Nephron progenitor cell (in vitro differentiated cells): ENCODE measurements at regions not wholly inside any gene's neighbourhood (a gene's known extent, or its start where the extent isn't known, plus 50 kb on each side); places are given as distances from the start of the nearest gene placed in this dataset.

ENCODE experiments used
- DNase-seq: peaks from one replicate; pipeline ENCODE4 v3.0.0; 2021
- H3K27ac Mint-ChIP-seq: 2 replicates; pipeline ENCODE4 v1.8.0; 2021; ENCODE audit warnings: mild to moderate bottlenecking, moderate library complexity, mixed read lengths
- H3K27me3 Mint-ChIP-seq: 2 replicates; pipeline ENCODE4 v1.8.0; 2021; ENCODE audit warnings: mild to moderate bottlenecking, low read depth, mixed read lengths; ENCODE audit not compliant: poor library complexity
- H3K36me3 Mint-ChIP-seq: 2 replicates; pipeline ENCODE4 v1.8.0; 2021; ENCODE audit warnings: low read depth, mixed read lengths
- H3K4me1 Mint-ChIP-seq: 2 replicates; pipeline ENCODE4 v1.8.0; 2021; ENCODE audit warnings: mixed read lengths
- H3K4me3 Mint-ChIP-seq: 2 replicates; pipeline ENCODE4 v1.8.0; 2021; ENCODE audit warnings: mild to moderate bottlenecking, moderate library complexity, mixed read lengths
- H3K9me3 Mint-ChIP-seq: 2 replicates; pipeline ENCODE4 v1.8.0; 2021; ENCODE audit warnings: mild to moderate bottlenecking, moderate library complexity, mixed read lengths
- CTCF ChIP-seq: fragments of 200-600 bp; sonication (generic); IDR thresholded peaks from 2 replicates; pipeline ENCODE4 v1.5.0; 2021; ENCODE audit warnings: antibody characterized with exemption

- Mint-ChIP-seq H3K27ac (no peak overlapping the region), H3K27me3 (no peaks in the 10 kb centered on the region), H3K4me3 (no peak overlapping the region), H3K4me1 (peaks cover 11% of the 10 kb centered on the region), H3K9me3 (no peaks in the 10 kb centered on the region), H3K36me3 (no peaks in the 10 kb centered on the region)
- no peak for TF ChIP-seq CTCF
- no peak for DNase-seq
Observed at GRCh38 chr5:5613261-5613990, 190.9 kb downstream of the ICE1 start.

GRCh38 chr5:5612096-5612495, 189.6 kb downstream of the ICE1 start:
- TF ChIP-seq CTCF, result no peak
- Mint-ChIP-seq H3K4me3 (no peak overlapping the region), H3K4me1 (peaks cover 11% of the 10 kb centered on the region), H3K27me3 (no peaks in the 10 kb centered on the region), H3K9me3 (no peaks in the 10 kb centered on the region), H3K36me3 (no peaks in the 10 kb centered on the region), H3K27ac (no peak overlapping the region)
- DNase-seq, result no peak

DNA sequence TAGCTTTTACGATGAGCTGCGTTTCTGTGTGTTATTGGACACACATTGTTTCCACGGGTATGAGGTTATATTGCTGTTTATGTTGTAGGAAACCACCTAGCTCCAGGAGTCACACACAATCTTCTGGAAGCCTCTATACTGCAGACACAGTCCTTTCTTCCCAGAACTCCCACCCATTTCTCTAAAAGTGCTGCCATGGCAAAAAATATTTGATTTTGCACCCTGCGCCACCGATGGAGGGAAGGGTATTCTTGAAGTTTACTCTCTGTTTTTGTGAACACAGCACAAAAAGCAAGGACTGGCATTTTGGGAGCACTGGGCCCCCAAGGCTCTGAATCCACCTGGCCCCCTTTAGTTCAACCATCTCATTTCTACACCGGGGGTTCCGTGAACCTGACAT, 187.5 kb downstream of the ICE1 start:
- H3K9me3 Mint-ChIP-seq, result no peaks in the 10 kb centered on the region
- TF ChIP-seq CTCF, result no peak
- no peaks in the 10 kb centered on the region for H3K36me3 Mint-ChIP-seq
- no peak for DNase-seq
- no peak overlapping the region for H3K27ac Mint-ChIP-seq
- no peaks in the 10 kb centered on the region for H3K27me3 Mint-ChIP-seq
- no peak overlapping the region for H3K4me3 Mint-ChIP-seq
- peaks cover 6% of the 10 kb centered on the region for H3K4me1 Mint-ChIP-seq

GRCh38 chr5:5605170-5605764, 182.8 kb downstream of the ICE1 start:
- Mint-ChIP-seq H3K9me3 (no peaks in the 10 kb centered on the region), H3K27ac (no peak overlapping the region), H3K36me3 (no peaks in the 10 kb centered on the region), H3K4me1 (peaks cover 6% of the 10 kb centered on the region), H3K27me3 (no peaks in the 10 kb centered on the region), H3K4me3 (no peak overlapping the region)
- DNase-seq, result no peak
- TF ChIP-seq CTCF, result no peak

DNA sequence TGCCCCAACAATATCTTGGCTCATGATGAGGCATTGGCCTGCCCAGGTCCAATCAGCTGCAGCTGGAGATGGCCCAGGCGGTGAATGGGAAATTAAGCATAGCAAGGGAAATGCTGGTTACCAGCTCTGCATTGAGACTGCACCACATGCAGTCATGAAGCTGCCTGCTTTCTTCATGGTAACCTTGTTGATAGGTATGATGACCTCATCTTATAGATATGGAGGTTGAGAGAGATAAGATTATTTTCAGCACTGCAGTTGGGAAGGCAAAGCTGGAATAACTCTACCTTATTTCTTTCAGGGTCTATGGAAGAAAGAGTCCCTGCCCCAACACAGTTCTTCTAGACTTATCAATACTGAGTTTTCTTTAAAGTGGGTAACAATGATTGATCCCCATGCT, 180.1 kb downstream of the ICE1 start:
- Mint-ChIP-seq H3K4me3 (no peak overlapping the region), H3K4me1 (no peaks in the 10 kb centered on the region), H3K9me3 (no peaks in the 10 kb centered on the region), H3K27ac (no peak overlapping the region), H3K36me3 (no peaks in the 10 kb centered on the region), H3K27me3 (no peaks in the 10 kb centered on the region)
- DNase-seq, result no peak
- TF ChIP-seq CTCF, result no peak
